ENCODE measurements at regions not wholly inside any gene's neighbourhood (a gene's known extent, or its start where the extent isn't known, plus 50 kb on each side); places are given as distances from the start of the nearest gene placed in this dataset.
"Not testable (repeated sequence)": the region's sequence is repeated elsewhere in the genome, so short reads cannot be mapped to it uniquely, and the experiment has no call there.

- DNase-seq: not testable (repeated sequence)
These were observed 53.3 kb upstream of the ARL4D start for GRCh38 chr17:43345515-43345914.

- DNase-seq: no peak
These were observed 54.1 kb upstream of the ARL4D start for GRCh38 chr17:43344685-43345084.

GRCh38 chr17:43342589-43342890, 56.3 kb upstream of the ARL4D start:
- no peak for DNase-seq

GRCh38 chr17:43341715-43342588, 56.8 kb upstream of the ARL4D start:
- no peak for DNase-seq

GRCh38 chr17:43338886-43339516, 59.8 kb upstream of the ARL4D start:
- peak; percentile 71 for DNase-seq

GRCh38 chr17:43337684-43338428, 60.9 kb upstream of the ARL4D start:
- no peak for DNase-seq

- DNase-seq: no peak
These were observed 63.9 kb upstream of the ARL4D start for GRCh38 chr17:43334738-43335402.

GRCh38 chr17:43333433-43333943, 65.3 kb upstream of the ARL4D start:
- no peak for DNase-seq

GRCh38 chr17:43332230-43332629, 66.6 kb upstream of the ARL4D start:
- DNase-seq: no peak

GRCh38 chr17:43330876-43331639, 67.7 kb upstream of the ARL4D start:
- no peak for DNase-seq

GRCh38 chr17:43329183-43329582, 69.6 kb upstream of the ARL4D start:
- no peak for DNase-seq

- no peak for DNase-seq
These were observed 70.1 kb upstream of the ARL4D start for GRCh38 chr17:43328650-43329049.

- no peak for DNase-seq
These were observed 70.9 kb upstream of the ARL4D start for GRCh38 chr17:43327834-43328420.

- no peak for DNase-seq
These were observed 71.4 kb upstream of the ARL4D start for GRCh38 chr17:43327421-43327820.

GRCh38 chr17:43326490-43327275, 72.1 kb upstream of the ARL4D start:
- DNase-seq: no peak

GRCh38 chr17:43324205-43324893, 74.4 kb upstream of the ARL4D start:
- no peak for DNase-seq

GRCh38 chr17:43319293-43320124, 79.3 kb upstream of the ARL4D start:
- DNase-seq: no peak

- peak; percentile 35 for DNase-seq
These were observed 82.2 kb upstream of the ARL4D start for GRCh38 chr17:43316522-43317142.

Measured in CD4-positive, alpha-beta T cell treated with Interleukin-17A for 1 hour (primary cell).